ENCODE measurements at regions not wholly inside any gene's neighbourhood (a gene's known extent, or its start where the extent isn't known, plus 50 kb on each side); places are given as distances from the start of the nearest gene placed in this dataset.
"Not testable (repeated sequence)": the region's sequence is repeated elsewhere in the genome, so short reads cannot be mapped to it uniquely, and the experiment has no call there.

- no peak for TF ChIP-seq CTCF (IDR thresholded peaks at IDR 0.05)
- Histone ChIP-seq H3K27ac (no peak overlapping the region), H3K9me3 (no peaks in the 10 kb centered on the region), H3K4me1 (peaks cover 0 to 9% of the 10 kb centered on the region in 2 donors), H3K36me3 (no peaks in the 10 kb centered on the region), H3K27me3 (no peaks in the 10 kb centered on the region), H3K4me3 (no peak overlapping the region)
- DNase-seq (ENCODE audit: low spot score): no peak
These were observed 107.1 kb downstream of the DACT1 start for GRCh38 chr14:58744801-58745394.

DNA sequence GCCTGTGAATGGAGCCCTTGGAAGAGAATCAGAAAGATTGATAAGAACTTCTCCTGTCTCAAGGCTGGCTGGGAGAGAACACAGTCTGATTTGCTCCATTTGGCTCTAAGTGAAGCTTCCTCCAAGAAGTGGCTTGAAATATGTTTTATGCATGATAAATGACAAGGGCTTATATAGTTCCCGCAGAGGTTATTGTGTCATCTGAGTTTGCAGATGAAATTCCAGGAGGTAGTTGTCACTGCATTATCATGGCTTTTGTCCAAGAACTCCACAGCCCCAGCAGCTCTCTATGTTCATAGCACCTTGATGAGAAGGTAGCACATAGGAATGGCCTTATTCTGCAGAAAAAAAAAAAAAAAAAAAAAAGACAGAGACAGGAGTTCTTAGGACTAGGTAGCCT is 108.5 kb downstream of the DACT1 start:
- Histone ChIP-seq H3K27me3 (no peaks in the 10 kb centered on the region), H3K9me3 (no peaks in the 10 kb centered on the region), H3K36me3 (no peaks in the 10 kb centered on the region), H3K4me1 (peaks cover 0 to 9% of the 10 kb centered on the region in 2 donors), H3K4me3 (no peak overlapping the region), H3K27ac (no peak overlapping the region)
- DNase-seq (ENCODE audit: low spot score): no peak
- TF ChIP-seq CTCF (IDR thresholded peaks at IDR 0.05): no peak

- no peaks in the 10 kb centered on the region for H3K36me3 ChIP-seq
- no peak for TF ChIP-seq CTCF (IDR thresholded peaks at IDR 0.05)
- no peak overlapping the region for H3K4me3 ChIP-seq
- no peak for DNase-seq (ENCODE audit: low spot score)
- H3K27me3 ChIP-seq: no peaks in the 10 kb centered on the region
- H3K9me3 ChIP-seq: no peaks in the 10 kb centered on the region
- H3K27ac ChIP-seq: no peak overlapping the region
- peaks cover 0 to 11% of the 10 kb centered on the region in 2 donors for H3K4me1 ChIP-seq
These were observed 108.9 kb downstream of the DACT1 start for GRCh38 chr14:58746701-58747100.

- TF ChIP-seq CTCF (IDR thresholded peaks at IDR 0.05): no peak
- peaks cover 0 to 16% of the 10 kb centered on the region in 2 donors for H3K4me1 ChIP-seq
- no peak overlapping the region for H3K4me3 ChIP-seq
- H3K36me3 ChIP-seq: no peaks in the 10 kb centered on the region
- peak; percentile 79 for DNase-seq (ENCODE audit: low spot score)
- H3K9me3 ChIP-seq: no peaks in the 10 kb centered on the region
- peak overlapping the region in 1 of 2 donors; percentile 2 for H3K27ac ChIP-seq
- H3K27me3 ChIP-seq: no peaks in the 10 kb centered on the region
These were observed 109.4 kb downstream of the DACT1 start for GRCh38 chr14:58747181-58747580.

GRCh38 chr14:58748251-58748650 is 110.5 kb downstream of the DACT1 start:
- not testable (repeated sequence) for H3K27ac ChIP-seq; H3K36me3 ChIP-seq; H3K4me3 ChIP-seq; DNase-seq (ENCODE audit: low spot score); H3K9me3 ChIP-seq; H3K27me3 ChIP-seq
- peaks cover 0 to 27% of the 10 kb centered on the region in 2 donors for H3K4me1 ChIP-seq

GRCh38 chr14:58749066-58749669 is 111.4 kb downstream of the DACT1 start:
- DNase-seq (ENCODE audit: low spot score): no peak
- H3K36me3 ChIP-seq: no peaks in the 10 kb centered on the region
- H3K27me3 ChIP-seq: no peaks in the 10 kb centered on the region
- H3K9me3 ChIP-seq: no peaks in the 10 kb centered on the region
- TF ChIP-seq CTCF (IDR thresholded peaks at IDR 0.05): no peak
- no peak overlapping the region for H3K27ac ChIP-seq
- peaks cover 0 to 27% of the 10 kb centered on the region in 2 donors for H3K4me1 ChIP-seq
- no peak overlapping the region for H3K4me3 ChIP-seq

Measured in right atrium auricular region (tissue), 2 donors.